Fibroblast of lung (primary cell): ENCODE measurements at regions not wholly inside any gene's neighbourhood (a gene's known extent, or its start where the extent isn't known, plus 50 kb on each side); places are given as distances from the start of the nearest gene placed in this dataset.

Source experiments
- EZH2 ChIP-seq: IDR thresholded peaks from 2 replicates; pipeline ENCODE4 v1.5.1; 2012; ENCODE audit warnings: low read length, control low read depth, mild to moderate bottlenecking; ENCODE audit errors: missing control alignments
- TF ChIP-seq, protein P1 (sequence below), 2 donors: IDR thresholded peaks in 1 of 2; conservative IDR thresholded peaks in 1 of 2; 1 replicate in 1 of 2; 2 replicates in 1 of 2; pipeline ENCODE4 v1.5.1; 2011 to 2012; ENCODE audit warnings: low read length in 2 of 2, control low read depth in 1 of 2, inconsistent platforms in 1 of 2, low read depth in 1 of 2, mild to moderate bottlenecking in 1 of 2

DNA sequence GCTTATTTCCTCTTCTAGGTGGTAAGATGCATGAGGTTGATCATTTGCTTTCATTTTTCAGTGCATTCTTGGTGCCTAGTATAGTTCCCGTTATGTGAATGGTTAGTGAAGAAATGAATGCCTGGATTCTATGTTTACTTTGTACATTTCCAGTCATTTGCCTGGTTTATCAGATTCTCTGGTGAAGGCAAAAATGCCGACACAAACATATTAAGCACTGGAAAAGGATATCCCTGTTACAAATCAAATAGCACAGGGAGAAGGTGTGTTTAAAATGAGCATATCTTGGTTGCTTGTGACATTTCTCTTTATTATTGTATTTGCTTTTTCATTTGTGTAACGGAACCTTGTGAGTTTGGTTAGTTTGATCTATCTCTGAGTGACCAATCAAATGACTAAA lies 211.3 kb downstream of the MBL2 start:
- TF ChIP-seq, protein P1, sequence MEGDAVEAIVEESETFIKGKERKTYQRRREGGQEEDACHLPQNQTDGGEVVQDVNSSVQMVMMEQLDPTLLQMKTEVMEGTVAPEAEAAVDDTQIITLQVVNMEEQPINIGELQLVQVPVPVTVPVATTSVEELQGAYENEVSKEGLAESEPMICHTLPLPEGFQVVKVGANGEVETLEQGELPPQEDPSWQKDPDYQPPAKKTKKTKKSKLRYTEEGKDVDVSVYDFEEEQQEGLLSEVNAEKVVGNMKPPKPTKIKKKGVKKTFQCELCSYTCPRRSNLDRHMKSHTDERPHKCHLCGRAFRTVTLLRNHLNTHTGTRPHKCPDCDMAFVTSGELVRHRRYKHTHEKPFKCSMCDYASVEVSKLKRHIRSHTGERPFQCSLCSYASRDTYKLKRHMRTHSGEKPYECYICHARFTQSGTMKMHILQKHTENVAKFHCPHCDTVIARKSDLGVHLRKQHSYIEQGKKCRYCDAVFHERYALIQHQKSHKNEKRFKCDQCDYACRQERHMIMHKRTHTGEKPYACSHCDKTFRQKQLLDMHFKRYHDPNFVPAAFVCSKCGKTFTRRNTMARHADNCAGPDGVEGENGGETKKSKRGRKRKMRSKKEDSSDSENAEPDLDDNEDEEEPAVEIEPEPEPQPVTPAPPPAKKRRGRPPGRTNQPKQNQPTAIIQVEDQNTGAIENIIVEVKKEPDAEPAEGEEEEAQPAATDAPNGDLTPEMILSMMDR (conservative IDR thresholded peaks at IDR 0.05 in 1 of 2, IDR thresholded peaks at IDR 0.05 in 1 of 2; ENCODE audit: low read depth in 1 of 2, low read length in 2 of 2): no peak
- TF ChIP-seq EZH2: no peak
